Activated T-cell treated with anti-CD3 and anti-CD28 coated beads, Interleukin-2, amount 50 U/mL, for 72 hours (primary cell): ENCODE measurements at regions not wholly inside any gene's neighbourhood (a gene's known extent, or its start where the extent isn't known, plus 50 kb on each side); places are given as distances from the start of the nearest gene placed in this dataset.

Source experiments
- ATAC-seq, 2 donors: fragments of 150-1000 bp; cut with Tn5 transposase; replicated peaks in 1 of 2; 2 replicates each; pipeline ENCODE4 v1.10.0; 2021; ENCODE audit warnings: moderate library complexity in 2 of 2, mild to moderate bottlenecking in 1 of 2
- DNase-seq, 2 donors: peaks; one replicate each; pipeline ENCODE4 v3.0.0; 2021 to 2022; ENCODE audit warnings: mixed read lengths in 1 of 2
- H3K27ac Mint-ChIP-seq: one replicate; pipeline ENCODE4 v1.8.0; 2022; ENCODE audit warnings: mild to moderate bottlenecking, moderate library complexity, mixed read lengths
- H3K27me3 Mint-ChIP-seq: one replicate; pipeline ENCODE4 v1.8.0; 2022; ENCODE audit warnings: low read depth, mixed read lengths
- H3K36me3 Mint-ChIP-seq, 2 donors: one replicate each; pipeline ENCODE4 v1.8.0; 2022; ENCODE audit warnings: mixed read lengths in 2 of 2, mild to moderate bottlenecking in 1 of 2; ENCODE audit not compliant: insufficient read depth in 2 of 2
- H3K4me1 Mint-ChIP-seq: one replicate; pipeline ENCODE4 v1.8.0; 2022; ENCODE audit warnings: low read depth, mixed read lengths
- H3K4me3 Mint-ChIP-seq, 2 donors: one replicate each; pipeline ENCODE4 v1.8.0; 2022; ENCODE audit warnings: mild to moderate bottlenecking in 2 of 2, mixed read lengths in 2 of 2, moderate library complexity in 2 of 2
- H3K9me3 Mint-ChIP-seq, 2 donors: one replicate each; pipeline ENCODE4 v1.8.0; 2022; ENCODE audit warnings: mixed read lengths in 2 of 2

GRCh38 chr11:71309611-71310010 is 57.2 kb upstream of the SHANK2 start:
- no peaks in the 10 kb centered on the region for H3K27me3 Mint-ChIP-seq

GRCh38 chr11:71309181-71309580 is 56.8 kb upstream of the SHANK2 start:
- peaks cover 0 to 2% of the 10 kb centered on the region in 2 donors for H3K9me3 Mint-ChIP-seq
- H3K36me3 Mint-ChIP-seq, result no peaks in the 10 kb centered on the region
- H3K4me3 Mint-ChIP-seq, result no peak overlapping the region
- ATAC-seq, result no peak
- no peaks in the 10 kb centered on the region for H3K4me1 Mint-ChIP-seq
- DNase-seq, result no peak
- H3K27me3 Mint-ChIP-seq, result no peaks in the 10 kb centered on the region
- H3K27ac Mint-ChIP-seq, result no peak overlapping the region

More at GRCh38 chr11:71309611-71310010, 57.2 kb upstream of the SHANK2 start:
- Mint-ChIP-seq H3K4me1 (no peaks in the 10 kb centered on the region), H3K4me3 (no peak overlapping the region), H3K27ac (no peak overlapping the region), H3K36me3 (no peaks in the 10 kb centered on the region), H3K9me3 (peaks cover 0 to 2% of the 10 kb centered on the region in 2 donors)
- DNase-seq (no peak), ATAC-seq (no peak)

GRCh38 chr11:71307811-71308645 is 55.7 kb upstream of the SHANK2 start:
- no peak for ATAC-seq
- Mint-ChIP-seq H3K36me3 (no peaks in the 10 kb centered on the region), H3K9me3 (peaks cover 0 to 2% of the 10 kb centered on the region in 2 donors), H3K27me3 (no peaks in the 10 kb centered on the region), H3K27ac (no peak overlapping the region), H3K4me3 (no peak overlapping the region), H3K4me1 (no peaks in the 10 kb centered on the region)
- no peak for DNase-seq

GRCh38 chr11:71305451-71306125 is 53.2 kb upstream of the SHANK2 start:
- peaks cover 0 to 2% of the 10 kb centered on the region in 2 donors for H3K9me3 Mint-ChIP-seq
- ATAC-seq, result no peak

GRCh38 chr11:71305041-71305440 is 52.7 kb upstream of the SHANK2 start:
- H3K9me3 Mint-ChIP-seq, result peaks cover 0 to 2% of the 10 kb centered on the region in 2 donors
- no peaks in the 10 kb centered on the region for H3K4me1 Mint-ChIP-seq
- H3K4me3 Mint-ChIP-seq, result no peak overlapping the region
- ATAC-seq, result no peak
- H3K27me3 Mint-ChIP-seq, result no peaks in the 10 kb centered on the region
- no peaks in the 10 kb centered on the region for H3K36me3 Mint-ChIP-seq
- H3K27ac Mint-ChIP-seq, result no peak overlapping the region
- no peak for DNase-seq

More at GRCh38 chr11:71305451-71306125, 53.2 kb upstream of the SHANK2 start:
- Mint-ChIP-seq H3K27ac (no peak overlapping the region), H3K27me3 (no peaks in the 10 kb centered on the region), H3K4me1 (no peaks in the 10 kb centered on the region), H3K36me3 (no peaks in the 10 kb centered on the region), H3K4me3 (no peak overlapping the region)
- no peak for DNase-seq

GRCh38 chr11:71304491-71304890 is 52.1 kb upstream of the SHANK2 start:
- no peak overlapping the region for H3K27ac Mint-ChIP-seq
- H3K27me3 Mint-ChIP-seq, result no peaks in the 10 kb centered on the region
- no peaks in the 10 kb centered on the region for H3K36me3 Mint-ChIP-seq
- no peak overlapping the region for H3K4me3 Mint-ChIP-seq
- ATAC-seq (no peak), DNase-seq (no peak)
- peaks cover 0 to 2% of the 10 kb centered on the region in 2 donors for H3K9me3 Mint-ChIP-seq
- H3K4me1 Mint-ChIP-seq, result no peaks in the 10 kb centered on the region

GRCh38 chr11:71304045-71304444 is 51.7 kb upstream of the SHANK2 start:
- no peaks in the 10 kb centered on the region for H3K36me3 Mint-ChIP-seq
- ATAC-seq (no peak), DNase-seq (no peak)
- no peaks in the 10 kb centered on the region for H3K4me1 Mint-ChIP-seq
- H3K27me3 Mint-ChIP-seq, result no peaks in the 10 kb centered on the region
- no peak overlapping the region for H3K27ac Mint-ChIP-seq
- H3K9me3 Mint-ChIP-seq, result no peaks in the 10 kb centered on the region
- no peak overlapping the region for H3K4me3 Mint-ChIP-seq

- Mint-ChIP-seq H3K36me3 (no peaks in the 10 kb centered on the region), H3K27me3 (no peaks in the 10 kb centered on the region)
Observed at GRCh38 chr11:71302911-71303310, 50.5 kb upstream of the SHANK2 start.

GRCh38 chr11:71302534-71302909 is 50.1 kb upstream of the SHANK2 start:
- H3K36me3 Mint-ChIP-seq, result no peaks in the 10 kb centered on the region
- no peak for DNase-seq
- H3K27ac Mint-ChIP-seq, result no peak overlapping the region
- no peak for ATAC-seq
- no peak overlapping the region for H3K4me3 Mint-ChIP-seq
- no peaks in the 10 kb centered on the region for H3K9me3 Mint-ChIP-seq
- H3K4me1 Mint-ChIP-seq, result no peaks in the 10 kb centered on the region
- H3K27me3 Mint-ChIP-seq, result peaks cover 3% of the 10 kb centered on the region

More at GRCh38 chr11:71302911-71303310, 50.5 kb upstream of the SHANK2 start:
- H3K9me3 Mint-ChIP-seq, result no peaks in the 10 kb centered on the region
- no peak overlapping the region for H3K27ac Mint-ChIP-seq
- no peak for ATAC-seq
- H3K4me1 Mint-ChIP-seq, result no peaks in the 10 kb centered on the region
- no peak overlapping the region for H3K4me3 Mint-ChIP-seq
- no peak for DNase-seq
